GM18505 (cell line): ENCODE measurements at regions not wholly inside any gene's neighbourhood (a gene's known extent, or its start where the extent isn't known, plus 50 kb on each side); places are given as distances from the start of the nearest gene placed in this dataset.
"Not testable (repeated sequence)": the region's sequence is repeated elsewhere in the genome, so short reads cannot be mapped to it uniquely, and the experiment has no call there.

Source experiments
- ATAC-seq: cut with Tn5 transposase; IDR thresholded peaks from one replicate; pipeline ENCODE4 v1.9.1; 2021; ENCODE audit not compliant: unreplicated experiment
- POLR2A ChIP-seq: IDR thresholded peaks from 4 replicates; pipeline ENCODE4 v1.6.1; 2011; ENCODE audit warnings: borderline replicate concordance; ENCODE audit not compliant: insufficient read depth, insufficient read length; ENCODE audit errors: extremely low read depth

GRCh38 chr12:124653169-124653931 lies 85.9 kb upstream of the NCOR2 start:
- TF ChIP-seq POLR2A, result no peak
- ATAC-seq, result no peak

DNA sequence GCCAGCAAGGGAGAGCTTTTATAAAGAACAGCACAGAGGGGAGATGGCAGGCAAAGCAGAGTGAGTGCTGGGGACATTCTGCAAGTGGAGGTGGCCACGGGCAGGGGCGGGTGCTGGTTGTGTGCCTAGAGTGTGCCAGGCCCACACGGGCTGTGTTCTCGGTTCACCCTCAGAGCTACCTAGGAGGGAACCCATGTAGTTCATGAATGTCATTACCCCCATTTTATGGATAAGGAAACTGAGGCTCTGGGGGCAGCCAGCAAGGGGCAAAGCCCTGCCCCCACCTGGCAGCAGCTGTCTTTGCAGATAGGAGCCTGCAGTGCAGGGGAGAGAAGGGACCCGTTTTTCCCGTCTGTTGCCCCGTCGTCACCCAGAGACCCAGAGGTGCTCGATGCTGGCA lies 85.2 kb upstream of the NCOR2 start:
- no peak for ATAC-seq
- TF ChIP-seq POLR2A, result no peak

DNA sequence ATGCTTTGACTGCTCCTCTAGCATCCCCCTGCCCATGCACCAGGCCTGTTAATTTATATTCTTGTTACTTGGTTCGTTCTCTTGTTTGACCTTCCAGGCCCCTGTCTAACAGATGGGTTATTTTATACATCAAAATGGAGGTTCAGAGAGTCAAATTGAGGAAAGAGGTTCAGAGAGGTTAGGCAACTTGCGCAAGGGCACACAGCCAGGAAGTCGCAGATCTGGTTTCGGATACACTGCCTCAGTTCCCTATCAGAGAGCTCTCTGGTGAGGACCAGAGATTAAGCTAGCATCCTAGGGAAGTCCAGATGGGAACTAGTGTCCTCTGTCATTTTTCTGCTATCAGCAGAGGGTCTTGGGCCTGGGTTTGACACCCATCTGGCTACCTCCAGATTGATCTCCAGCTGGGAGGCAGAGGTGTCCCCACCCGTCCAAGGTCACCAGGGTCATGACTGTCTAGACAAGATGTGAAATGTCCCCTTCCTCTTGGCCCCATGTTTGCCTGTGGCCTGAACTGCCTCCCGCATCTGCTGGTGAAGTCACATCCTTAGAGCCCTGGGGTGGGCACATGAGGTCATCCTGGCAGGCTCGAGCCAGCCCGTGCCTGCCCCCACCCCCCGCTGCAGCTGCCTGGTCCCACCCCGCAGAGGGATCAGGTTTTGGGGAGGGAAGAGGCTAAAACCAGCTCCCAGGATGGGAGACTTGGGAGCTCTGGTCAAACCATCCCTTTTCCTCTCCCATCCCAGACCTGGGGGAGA lies 84.3 kb upstream of the NCOR2 start:
- ATAC-seq, result no peak

GRCh38 chr12:124650912-124651311 lies 83.5 kb upstream of the NCOR2 start:
- ATAC-seq, result no peak
- TF ChIP-seq POLR2A, result no peak

More for the DNA sequence above, 84.3 kb upstream of the NCOR2 start:
- no peak for TF ChIP-seq POLR2A

GRCh38 chr12:124648710-124649384 lies 81.4 kb upstream of the NCOR2 start:
- TF ChIP-seq POLR2A, result no peak
- no peak for ATAC-seq

DNA sequence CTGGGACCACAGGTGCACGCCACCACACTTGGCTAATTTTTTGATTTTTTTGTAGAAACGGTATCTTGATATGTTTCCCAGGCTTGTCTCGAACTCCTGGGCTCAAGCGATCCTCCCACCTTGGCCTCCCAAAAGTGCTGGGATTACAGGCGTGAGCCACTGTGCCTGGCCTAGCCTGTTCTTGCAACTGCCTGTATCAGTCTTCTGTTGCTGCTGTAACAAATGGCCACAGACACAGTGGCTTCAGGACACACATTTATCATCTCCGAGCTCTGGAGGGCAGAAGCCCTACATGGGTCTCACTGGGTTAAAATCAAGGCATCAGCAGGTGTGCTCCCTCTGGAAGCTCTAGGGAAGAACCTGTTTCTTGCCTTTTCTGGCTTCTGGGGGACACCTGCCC lies 79.9 kb upstream of the NCOR2 start:
- ATAC-seq, result no peak
- TF ChIP-seq POLR2A, result no peak

DNA sequence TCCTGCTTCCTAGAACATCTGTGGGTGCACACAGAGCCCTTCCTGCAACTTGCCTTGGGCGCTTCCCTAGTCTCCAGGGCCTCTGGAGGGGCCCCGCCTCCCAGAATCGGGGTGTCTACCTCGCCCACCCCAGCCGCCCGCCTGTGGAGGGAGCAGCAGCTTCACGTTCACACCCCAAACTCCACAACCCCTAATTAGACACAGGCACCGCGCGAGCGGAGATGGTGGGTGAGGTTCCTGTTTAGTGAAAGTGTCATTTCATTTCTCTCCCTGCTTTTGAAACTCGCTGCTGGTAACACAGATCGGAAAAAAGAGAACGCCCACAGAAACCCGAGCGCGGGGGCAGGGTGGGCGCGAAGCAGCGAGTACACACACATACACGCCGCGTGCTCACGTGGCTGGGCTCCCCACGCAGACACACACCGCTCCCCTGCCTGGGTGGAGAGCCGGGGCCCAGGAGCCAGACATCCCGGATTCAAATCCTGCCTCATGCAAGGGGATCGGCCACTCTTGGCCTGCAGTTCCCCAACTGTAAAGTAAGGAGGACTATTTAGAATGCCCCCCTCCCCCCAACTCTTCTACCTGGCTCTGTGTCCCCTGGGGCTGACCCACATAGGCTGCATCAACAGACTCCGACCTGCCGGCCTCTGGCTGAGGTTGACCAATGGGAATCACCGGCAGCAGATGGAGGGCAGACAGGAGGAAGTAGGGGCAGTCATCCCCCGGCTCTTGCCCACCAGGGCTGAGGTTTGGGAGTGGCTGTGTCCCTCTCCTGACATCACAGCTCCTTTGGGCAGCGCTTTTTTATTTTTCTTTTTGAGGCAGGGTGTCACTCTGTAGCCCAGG lies 79.2 kb upstream of the NCOR2 start:
- ATAC-seq, result no peak
- TF ChIP-seq POLR2A, result no peak

DNA sequence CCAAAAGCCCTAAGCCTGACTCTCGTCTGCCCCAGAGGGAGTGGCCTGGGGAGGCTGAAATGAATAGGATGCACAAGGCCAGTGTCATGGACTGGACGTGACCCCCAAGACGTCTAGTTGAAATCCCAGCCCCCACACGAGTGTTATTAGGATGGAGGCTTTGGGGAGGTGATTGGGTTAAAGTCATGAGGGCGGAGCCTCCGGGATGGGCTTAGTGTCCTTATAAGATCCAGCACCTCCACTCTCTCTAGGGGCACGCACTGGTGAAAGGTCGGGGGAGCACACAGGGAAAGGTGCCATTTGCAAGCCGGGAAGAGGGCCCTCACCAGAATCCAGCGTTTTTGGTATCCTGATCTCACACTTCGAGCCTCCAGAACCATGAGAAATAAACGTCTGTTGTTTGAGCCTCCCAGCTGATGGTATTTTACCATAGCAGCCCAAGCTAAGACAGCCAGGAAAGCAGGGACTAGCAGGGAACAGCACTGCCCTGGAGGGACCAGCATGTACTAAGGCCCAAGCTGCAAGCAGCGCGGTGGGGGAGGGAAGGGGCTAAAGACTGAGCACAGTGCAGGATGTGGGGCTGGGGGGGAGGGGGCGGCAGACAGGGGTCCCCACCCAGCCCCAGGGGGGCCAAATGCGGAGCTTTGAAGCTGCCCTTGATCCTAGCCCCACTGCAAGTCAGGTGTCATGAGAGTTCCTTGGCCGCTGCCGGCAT lies 78.3 kb upstream of the NCOR2 start:
- ATAC-seq, result no peak
- no peak for TF ChIP-seq POLR2A

GRCh38 chr12:124643768-124644167 lies 76.4 kb upstream of the NCOR2 start:
- not testable (repeated sequence) for ATAC-seq

- no peak for TF ChIP-seq POLR2A
- no peak for ATAC-seq
These were observed 74.7 kb upstream of the NCOR2 start for GRCh38 chr12:124642105-124642504.

- no peak for ATAC-seq
- no peak for TF ChIP-seq POLR2A
These were observed 74.2 kb upstream of the NCOR2 start for GRCh38 chr12:124641591-124641990.

GRCh38 chr12:124640056-124640455 lies 72.6 kb upstream of the NCOR2 start:
- no peak for TF ChIP-seq POLR2A
- ATAC-seq, result no peak
